GM21447 (cell line): ENCODE measurements at regions not wholly inside any gene's neighbourhood (a gene's known extent, or its start where the extent isn't known, plus 50 kb on each side); places are given as distances from the start of the nearest gene placed in this dataset.

Source experiments
- ATAC-seq: cut with Tn5 transposase; IDR thresholded peaks from one replicate; pipeline ENCODE4 v1.9.1; 2021; ENCODE audit not compliant: unreplicated experiment

GRCh38 chr6:134744301-134744700, 205.6 kb downstream of the ALDH8A1 start:
- ATAC-seq = no peak

DNA sequence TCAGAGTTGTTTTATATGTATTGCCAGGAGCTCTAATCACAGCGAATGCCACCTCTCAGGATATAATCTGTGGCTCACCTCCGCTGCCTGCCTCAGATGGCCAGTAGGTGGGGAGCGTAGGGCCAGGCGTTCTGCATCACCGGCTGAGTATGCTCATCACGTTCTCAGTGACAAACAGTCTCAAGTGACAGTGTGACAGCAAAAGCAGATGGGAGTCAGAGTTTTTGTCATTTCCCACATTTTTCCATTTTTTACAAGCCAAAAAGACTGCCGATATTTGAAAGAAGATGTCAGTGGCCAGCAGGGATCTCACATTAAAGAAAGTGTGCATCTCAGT, 208.7 kb downstream of the ALDH8A1 start:
- no peak for ATAC-seq

- no peak for ATAC-seq
Observed at GRCh38 chr6:134740473-134741199, 209.3 kb downstream of the ALDH8A1 start.

- ATAC-seq = no peak
Observed at GRCh38 chr6:134740027-134740373, 209.9 kb downstream of the ALDH8A1 start.

DNA sequence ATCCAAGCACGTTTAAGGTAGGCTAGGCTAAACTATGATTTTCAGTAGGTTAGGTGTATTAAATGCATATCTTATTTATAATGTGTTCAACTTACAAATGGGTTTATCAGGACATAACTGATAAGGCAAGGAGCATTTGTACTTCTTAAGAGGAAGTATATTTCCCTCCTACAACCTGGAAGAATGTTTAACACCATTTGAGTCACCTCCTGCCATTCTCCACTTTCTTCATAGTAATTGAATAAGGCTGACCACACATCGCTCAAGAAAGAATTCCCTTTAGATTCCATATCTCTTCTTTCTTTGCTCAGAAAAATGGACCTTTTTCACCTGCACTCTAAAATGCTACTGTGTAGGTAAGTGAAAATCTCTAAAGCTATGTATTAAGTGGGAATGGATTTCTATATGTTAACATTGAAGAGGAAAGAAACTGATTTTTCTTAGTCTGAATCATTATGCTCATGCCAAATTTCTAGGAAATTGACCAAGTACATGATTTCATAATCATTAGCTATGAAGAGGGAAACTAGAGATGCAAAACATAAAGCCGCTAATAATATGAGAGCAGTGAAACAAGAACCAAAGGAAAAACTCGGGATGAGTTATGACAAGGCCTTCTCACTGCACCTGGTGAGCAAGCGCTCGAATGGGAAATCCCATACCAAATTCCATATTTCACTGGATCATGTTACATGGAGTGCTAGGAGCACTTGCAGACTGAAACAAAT, 210.4 kb downstream of the ALDH8A1 start:
- ATAC-seq = no peak

DNA sequence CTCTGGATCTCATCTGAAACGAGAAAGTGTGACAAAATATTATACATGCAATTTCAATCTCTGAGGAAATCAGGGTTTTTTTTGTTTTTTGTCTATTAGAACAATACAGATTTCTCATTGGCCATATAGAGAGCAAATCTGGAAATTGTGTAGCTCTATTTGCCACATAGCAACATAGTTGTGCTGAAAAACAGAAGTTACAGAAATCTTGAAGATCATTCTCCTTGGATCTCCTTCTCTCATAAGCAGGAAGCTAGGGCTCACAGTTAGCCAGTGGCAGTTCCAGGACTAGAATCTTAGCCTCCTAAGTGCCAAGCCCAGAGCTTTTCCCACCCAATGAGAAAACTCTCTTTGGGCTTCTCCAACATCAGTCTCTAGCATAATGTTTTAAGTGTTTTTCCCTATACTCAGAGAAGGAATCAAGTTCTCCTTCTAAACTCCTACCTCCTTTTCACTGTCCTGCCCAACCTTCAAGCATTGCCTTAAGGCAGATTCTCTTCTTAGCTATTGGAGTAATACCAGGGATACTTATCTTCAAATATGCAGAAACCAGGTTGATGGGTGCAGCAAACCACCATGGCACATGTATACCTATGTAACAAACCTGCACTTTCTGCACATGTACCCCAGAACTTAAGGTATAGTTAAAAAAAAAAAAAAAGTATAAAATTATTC, 211.6 kb downstream of the ALDH8A1 start:
- no peak for ATAC-seq

GRCh38 chr6:134735461-134735860, 214.4 kb downstream of the ALDH8A1 start:
- ATAC-seq = no peak

GRCh38 chr6:134734312-134734869, 215.5 kb downstream of the ALDH8A1 start:
- ATAC-seq = no peak

- no peak for ATAC-seq
Observed at GRCh38 chr6:134733801-134734200, 216.1 kb downstream of the ALDH8A1 start.

- ATAC-seq = no peak
Observed at GRCh38 chr6:134732763-134733162, 217.1 kb downstream of the ALDH8A1 start.

DNA sequence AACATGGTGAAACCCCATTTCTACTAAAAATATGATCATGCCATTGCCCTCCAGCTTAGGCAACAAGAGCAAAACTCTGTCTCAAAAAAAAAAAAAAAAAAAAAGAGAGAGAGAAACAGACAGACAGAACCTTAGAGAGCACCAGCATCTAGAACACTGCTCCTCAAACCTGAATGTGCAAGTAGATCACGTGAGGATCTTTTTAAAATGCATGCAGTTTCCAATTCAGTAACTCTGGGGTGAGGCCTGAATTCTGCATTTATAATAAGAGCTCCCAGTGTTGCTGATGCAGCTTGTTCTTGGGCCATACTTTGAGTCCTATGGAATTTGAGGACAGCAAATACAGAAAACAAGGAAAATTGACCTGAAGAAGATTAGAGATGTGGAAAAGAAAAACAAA, 218.3 kb downstream of the ALDH8A1 start:
- no peak for ATAC-seq

- no peak for ATAC-seq
Observed at GRCh38 chr6:134730013-134730412, 219.9 kb downstream of the ALDH8A1 start.

DNA sequence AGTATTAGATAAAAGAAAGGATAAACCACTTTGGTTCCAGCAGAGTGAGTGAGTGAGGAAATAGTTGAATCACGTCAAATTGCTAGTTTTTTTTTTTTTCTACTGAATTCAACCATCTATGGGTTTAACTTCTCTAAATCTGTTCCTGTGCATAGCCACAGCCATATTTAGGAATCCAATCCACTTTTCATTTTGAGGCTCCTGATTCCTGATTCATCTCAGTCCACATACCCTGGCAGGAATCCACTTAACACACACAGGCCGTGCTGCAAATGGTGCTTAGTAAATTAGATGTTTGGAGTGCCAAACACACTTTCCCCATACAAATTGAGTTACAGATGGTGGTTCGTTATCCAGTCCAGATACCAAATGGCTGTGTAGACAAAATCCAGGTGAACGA, 220.3 kb downstream of the ALDH8A1 start:
- ATAC-seq = no peak

DNA sequence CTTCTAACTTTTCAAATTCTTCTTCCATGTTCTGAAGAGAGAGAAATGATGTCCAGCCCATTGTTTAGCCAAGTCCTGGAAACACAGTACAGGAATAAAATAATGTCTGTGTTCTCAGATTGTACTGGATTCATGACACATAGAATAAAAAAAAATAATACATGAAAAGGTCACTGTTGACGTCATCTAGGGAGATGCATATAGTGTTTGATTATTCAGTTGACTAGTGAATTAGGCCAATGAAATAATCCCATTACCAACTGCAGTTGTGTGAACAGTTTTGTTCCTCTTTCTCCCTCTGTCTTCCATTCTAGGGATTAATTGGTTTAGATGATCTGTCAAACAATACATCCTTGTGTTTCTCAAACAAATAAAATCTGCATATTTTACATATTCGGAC, 222.8 kb downstream of the ALDH8A1 start:
- no peak for ATAC-seq

- no peak for ATAC-seq
Observed at GRCh38 chr6:134725590-134725989, 224.3 kb downstream of the ALDH8A1 start.

DNA sequence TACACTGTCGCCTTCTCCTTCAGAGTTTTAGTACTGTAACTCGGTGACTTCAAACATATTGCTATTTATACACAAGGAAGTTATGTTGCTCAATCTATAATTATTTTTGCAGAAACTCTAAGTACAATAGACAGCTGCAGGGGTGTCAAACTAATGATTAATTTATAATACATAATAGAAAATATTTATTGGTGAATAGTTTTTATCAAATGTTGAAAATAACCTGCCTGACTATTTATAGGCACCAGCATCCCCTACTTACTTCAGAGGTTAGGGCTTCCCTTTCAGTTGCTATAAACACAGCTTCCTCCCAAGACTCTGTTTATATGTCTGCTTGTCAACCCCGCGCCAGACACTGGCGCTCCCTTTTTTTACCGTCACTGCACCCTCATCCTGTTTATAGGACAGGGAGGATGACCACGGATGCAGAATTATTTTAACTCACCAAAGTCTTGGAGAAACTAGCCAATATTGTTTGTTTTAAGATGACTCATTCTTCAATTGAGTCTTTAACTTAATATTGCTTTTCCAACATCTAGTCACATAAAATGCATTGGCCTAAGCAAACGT, 225.0 kb downstream of the ALDH8A1 start:
- ATAC-seq = no peak

- no peak for ATAC-seq
Observed at GRCh38 chr6:134723081-134723871, 226.6 kb downstream of the ALDH8A1 start.

DNA sequence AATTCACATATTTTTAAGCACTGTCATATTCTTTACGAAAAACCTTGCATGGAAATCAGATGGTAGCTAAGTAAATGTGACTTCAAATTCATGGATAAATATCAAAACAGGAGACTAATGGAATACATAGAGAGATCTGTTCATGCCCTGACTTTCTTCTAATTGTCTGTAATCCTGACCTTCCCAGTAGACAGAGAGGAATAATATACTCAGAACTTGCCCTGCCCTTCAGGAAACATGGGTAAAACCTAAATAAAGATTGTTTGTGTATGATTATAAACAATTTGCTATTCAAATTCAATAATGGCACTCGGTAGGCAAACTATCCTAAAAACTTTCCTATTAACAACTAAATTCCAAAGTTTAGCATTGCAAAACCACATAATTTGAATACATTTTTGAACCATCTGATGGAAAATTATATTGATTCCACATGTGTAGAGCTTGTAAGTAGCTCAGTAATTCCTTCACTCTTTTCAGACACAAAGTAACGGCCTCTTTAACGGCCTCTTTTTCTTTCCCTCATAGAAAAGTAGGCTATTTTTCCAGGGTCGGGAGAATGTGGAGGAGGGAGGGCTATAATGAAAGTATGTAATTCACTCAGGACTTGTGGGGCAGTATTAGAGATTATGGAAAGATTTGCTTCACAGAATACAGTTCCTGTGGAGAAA, 227.6 kb downstream of the ALDH8A1 start:
- ATAC-seq = no peak

GRCh38 chr6:134721060-134721405, 228.9 kb downstream of the ALDH8A1 start:
- no peak for ATAC-seq

DNA sequence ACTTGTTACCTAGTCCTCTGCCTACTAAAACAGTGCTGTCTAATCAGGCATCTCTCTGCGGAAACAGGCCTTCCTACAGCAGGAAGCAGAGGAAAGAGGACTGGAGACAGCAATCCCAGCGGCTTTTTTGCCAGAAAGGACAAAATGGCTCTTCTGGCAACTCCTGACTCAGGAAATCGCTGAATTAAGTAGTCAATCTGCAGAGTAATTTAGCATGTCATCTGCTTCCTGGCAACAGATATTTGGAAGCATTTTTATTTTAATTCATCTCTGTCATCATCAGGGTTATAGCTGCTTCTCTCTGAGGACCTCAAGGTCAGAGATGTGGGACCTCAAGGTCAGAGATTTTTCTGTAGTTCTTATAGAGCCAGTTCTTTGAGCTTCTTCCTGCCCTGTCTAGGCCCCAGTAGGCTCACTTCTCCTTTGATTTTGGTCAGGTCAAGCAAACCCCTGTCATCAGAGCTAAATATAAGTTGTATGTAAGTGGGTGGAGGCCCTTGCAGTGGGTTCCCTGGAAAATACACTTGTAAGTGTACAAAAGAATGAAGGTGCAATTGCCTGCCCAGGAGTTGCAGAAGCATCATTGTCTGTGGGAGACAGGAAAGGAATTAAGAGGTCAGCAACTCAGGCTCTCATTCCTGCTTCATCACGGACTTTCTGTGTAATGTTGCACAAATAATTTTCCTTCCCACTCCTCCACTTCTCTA, 229.4 kb downstream of the ALDH8A1 start:
- ATAC-seq = no peak
